ENCODE measurements at regions not wholly inside any gene's neighbourhood (a gene's known extent, or its start where the extent isn't known, plus 50 kb on each side); places are given as distances from the start of the nearest gene placed in this dataset.

GRCh38 chr13:85367887-85368286, 431.3 kb downstream of the SLITRK6 start:
- TF ChIP-seq CTCF (IDR thresholded peaks at IDR 0.05; ENCODE audit: poor library complexity) (no peak), EZH2 (IDR thresholded peaks at IDR 0.05; ENCODE audit: borderline replicate concordance) (no peak), EZH2phosphoT487 (IDR thresholded peaks at IDR 0.05; ENCODE audit: low read depth, severe bottlenecking, unreplicated experiment) (no peak)
